ENCODE measurements at regions not wholly inside any gene's neighbourhood (a gene's known extent, or its start where the extent isn't known, plus 50 kb on each side); places are given as distances from the start of the nearest gene placed in this dataset.

- Histone ChIP-seq H4K20me1 (ENCODE audit: insufficient read depth, low read length) (no peaks in the 10 kb centered on the region), H3K4me1 (ENCODE audit: insufficient read depth, low read length) (no peaks in the 10 kb centered on the region), H3K4me3 (replicated peaks in 1 of 3; ENCODE audit: insufficient read depth in 1 of 3, low read depth in 2 of 3, low read length in 3 of 3) (no peak overlapping the region), H3K36me3 (replicated peaks in 1 of 2; ENCODE audit: control insufficient read depth in 1 of 2, insufficient read depth in 2 of 2, low read length in 2 of 2) (no peaks in the 10 kb centered on the region), H3K9ac (ENCODE audit: insufficient read depth, low read depth, low read length) (no peak overlapping the region), H2AFZ (ENCODE audit: low read length) (no peak overlapping the region), H3K79me2 (ENCODE audit: insufficient read depth, low read length) (no peaks in the 10 kb centered on the region), H3K4me2 (ENCODE audit: low read depth, low read length) (no peak overlapping the region), H3K9me3 (ENCODE audit: low read length) (no peaks in the 10 kb centered on the region), H3K27ac (ENCODE audit: extremely low read length, insufficient read depth, low read length) (no peak overlapping the region), H3K27me3 (ENCODE audit: control insufficient read depth in 1 of 2, insufficient read depth in 2 of 2, low read length in 2 of 2) (peaks cover 3 to 31% of the 10 kb centered on the region in 2 experiments; a peak in 3 of 5 replicates)
- ATAC-seq (no peak), DNase-seq (ENCODE audit: low spot score) (no peak), FAIRE-seq (no peak)
- 15% methylated on average over 4 of the region's 7 CpGs for WGBS (ENCODE audit: low lambda C conversion rate)
- no TSS peak for BruUV-seq (replicated peaks)
- ChIA-PET CTCF (ENCODE audit: low intra/inter-chr PET ratio, low total read pairs) (no interaction called here), POLR2A (no interaction called here)
- in situ Hi-C loops (cut with HindIII; ENCODE audit: extremely low pct_ligation_motif_present, low pct_unique_long_range_greater_than_20kb) = no loop called here
- intact Hi-C loops (cut with micrococcal nuclease; ENCODE audit: unreplicated experiment) = no loop called here
- TF ChIP-seq ZNF512 (CRISPR knock-in tag; IDR thresholded peaks at IDR 0.05) = no peak
- TF ChIP-seq TFDP1 (CRISPR knock-in tag; IDR thresholded peaks at IDR 0.05; ENCODE audit: borderline replicate concordance) = no peak
- TF ChIP-seq ZNF589 (CRISPR knock-in tag; conservative IDR thresholded peaks at IDR 0.05) = no peak
- no peak for TF ChIP-seq MATR3 (CRISPR knock-in tag; IDR thresholded peaks at IDR 0.05)
- no peak for TF ChIP-seq ZNF598 (CRISPR knock-in tag; IDR thresholded peaks at IDR 0.05; ENCODE audit: borderline replicate concordance)
- TF ChIP-seq ZNF256 (CRISPR knock-in tag; conservative IDR thresholded peaks at IDR 0.05) = no peak
- no peak for TF ChIP-seq CHD4 (IDR thresholded peaks at IDR 0.05; ENCODE audit: borderline replicate concordance, low read length)
Observed at GRCh38 chr10:128482052-128482451, 355.8 kb upstream of the MKI67 start.

Data from HepG2 (cell line).